GM21515 (cell line): ENCODE measurements at regions not wholly inside any gene's neighbourhood (a gene's known extent, or its start where the extent isn't known, plus 50 kb on each side); places are given as distances from the start of the nearest gene placed in this dataset.
"Not testable (repeated sequence)": the region's sequence is repeated elsewhere in the genome, so short reads cannot be mapped to it uniquely, and the experiment has no call there.

Source experiments
- ATAC-seq: cut with Tn5 transposase; IDR thresholded peaks from one replicate; pipeline ENCODE4 v1.9.1; 2021; ENCODE audit not compliant: unreplicated experiment

DNA sequence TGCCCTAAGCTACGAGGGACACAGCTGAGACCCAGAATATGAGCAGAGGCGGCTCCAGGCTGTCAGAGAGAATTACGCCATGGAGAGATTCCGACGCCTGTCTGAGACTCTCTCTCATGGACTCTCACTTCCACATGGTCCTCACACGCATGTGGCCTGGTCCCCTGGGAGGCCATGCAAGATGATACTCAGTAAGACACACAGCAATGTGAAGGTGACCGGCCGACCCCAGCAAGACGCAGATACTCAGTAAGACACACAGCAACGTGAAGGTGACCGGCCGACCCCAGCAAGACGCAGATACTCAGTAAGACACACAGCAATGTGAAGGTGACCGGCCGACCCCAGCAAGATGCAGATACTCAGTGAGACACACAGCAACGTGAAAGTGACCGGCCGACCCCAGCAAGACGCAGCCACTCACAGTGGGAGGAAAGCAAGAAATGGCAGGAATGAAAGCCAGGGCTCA is 400.8 kb upstream of the MYT1L start:
- ATAC-seq: no peak

DNA sequence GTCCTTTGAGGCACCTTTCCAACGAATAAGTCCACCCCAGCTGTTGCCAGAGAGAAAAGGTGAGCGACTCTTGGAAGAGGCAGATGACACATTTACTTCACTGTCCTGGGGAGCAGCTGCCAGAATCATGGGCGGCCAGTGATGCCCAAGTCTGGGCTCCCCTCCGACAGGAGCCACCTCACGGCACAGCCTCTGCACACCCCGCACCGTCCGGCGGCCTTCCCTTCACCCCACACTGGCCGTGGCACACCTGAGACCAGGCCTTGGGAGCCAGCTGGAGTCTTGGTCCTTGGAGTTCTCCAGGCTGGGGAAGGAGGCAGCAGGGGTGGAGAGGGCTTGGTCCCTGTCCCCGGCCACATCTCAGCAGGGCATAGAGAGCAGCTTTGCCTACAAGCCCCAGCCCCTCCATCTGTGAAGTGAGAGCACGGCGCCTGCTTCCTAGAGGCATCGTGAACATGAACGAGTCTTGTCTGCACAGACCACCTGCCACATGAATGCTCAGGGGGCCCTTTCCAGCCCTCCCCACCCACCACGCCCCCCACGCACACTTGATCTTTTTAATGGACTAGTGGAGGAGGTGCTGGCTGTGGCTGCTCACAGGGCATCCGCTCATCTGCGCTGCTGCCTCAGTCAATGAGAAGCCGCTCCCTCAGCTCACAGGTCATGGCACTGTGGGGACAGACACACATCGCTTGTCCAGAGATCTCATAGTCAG is 400.2 kb upstream of the MYT1L start:
- no peak for ATAC-seq

DNA sequence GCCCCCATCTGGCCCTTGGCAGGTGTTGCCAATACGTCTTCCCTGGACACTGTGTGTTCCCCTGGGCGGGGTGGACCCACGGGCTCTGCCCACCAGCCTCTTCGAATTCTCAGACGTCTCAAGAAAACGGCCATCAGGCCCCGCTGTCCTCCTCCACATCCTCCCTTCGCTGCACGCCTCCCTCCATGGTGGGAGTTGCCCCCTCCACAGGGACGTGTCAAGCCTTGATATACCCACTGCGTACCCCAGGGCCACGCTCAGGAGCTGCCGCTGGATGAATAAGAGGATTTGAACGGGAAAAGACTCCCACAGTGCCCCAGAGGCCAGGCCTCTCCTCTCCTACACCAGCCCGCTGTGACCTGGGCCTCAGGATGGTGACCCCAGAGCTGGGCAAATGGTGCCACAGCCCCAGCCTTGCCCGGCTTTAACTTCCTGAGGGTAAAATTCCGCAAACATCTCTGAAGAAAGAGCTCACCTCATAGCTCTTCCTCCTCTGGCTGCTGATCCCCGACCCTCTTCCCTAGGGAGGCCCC is 399.3 kb upstream of the MYT1L start:
- no peak for ATAC-seq

GRCh38 chr2:2729246-2729645 is 398.2 kb upstream of the MYT1L start:
- no peak for ATAC-seq

GRCh38 chr2:2728635-2729034 is 397.6 kb upstream of the MYT1L start:
- no peak for ATAC-seq

DNA sequence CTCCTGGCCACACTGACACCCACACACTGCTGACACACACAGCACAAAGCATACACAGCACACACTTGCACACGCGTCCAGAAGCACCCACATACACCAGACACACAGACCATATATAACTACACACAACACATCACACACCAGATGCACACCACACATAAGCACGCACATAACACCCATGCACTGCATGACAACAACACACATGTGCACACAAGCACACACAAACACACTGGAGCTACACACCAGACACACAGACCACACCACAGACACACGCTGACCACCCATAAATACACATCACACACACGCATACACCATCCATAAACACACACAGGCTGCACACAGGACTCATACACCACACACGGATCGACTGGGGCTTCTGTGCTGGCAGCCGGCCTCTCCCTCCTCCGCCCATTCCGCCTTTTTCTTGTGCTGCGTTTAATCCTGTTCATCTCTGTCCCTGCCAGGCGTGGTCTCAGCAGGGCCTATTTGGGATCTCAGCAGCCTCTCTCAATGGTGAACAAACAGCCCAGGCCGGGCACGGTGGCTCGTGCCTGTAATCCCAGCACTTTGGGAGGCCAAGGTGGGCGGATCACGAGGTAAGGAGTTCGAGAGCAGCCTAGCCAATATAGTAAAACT is 396.9 kb upstream of the MYT1L start:
- ATAC-seq: no peak

- no peak for ATAC-seq
Observed at GRCh38 chr2:2726163-2726562, 395.1 kb upstream of the MYT1L start.

GRCh38 chr2:2723064-2723463 is 392.0 kb upstream of the MYT1L start:
- no peak for ATAC-seq

GRCh38 chr2:2721296-2721835 is 390.3 kb upstream of the MYT1L start:
- no peak for ATAC-seq

GRCh38 chr2:2720806-2721205 is 389.7 kb upstream of the MYT1L start:
- not testable (repeated sequence) for ATAC-seq

- no peak for ATAC-seq
Observed at GRCh38 chr2:2720351-2720750, 389.3 kb upstream of the MYT1L start.

DNA sequence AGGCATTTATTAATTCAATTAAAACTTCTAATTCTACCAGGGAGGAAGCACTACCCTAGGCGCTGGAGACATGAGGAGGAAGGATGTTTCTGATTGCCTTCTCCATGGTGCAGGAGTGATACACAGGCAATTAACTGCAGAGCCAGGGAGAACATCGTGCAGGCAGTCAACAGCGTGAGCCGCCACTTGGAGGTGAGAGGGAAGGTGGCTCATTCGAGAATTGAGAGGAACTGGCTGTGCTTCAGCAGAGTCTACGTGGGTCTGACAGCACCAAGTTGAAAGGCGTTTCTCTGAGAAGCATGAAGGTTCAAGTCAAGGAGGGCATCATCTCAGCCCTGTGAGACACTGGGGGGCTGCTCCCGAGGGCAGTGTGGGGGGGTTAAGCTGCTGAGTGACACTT is 388.7 kb upstream of the MYT1L start:
- ATAC-seq: no peak

- ATAC-seq: no peak
Observed at GRCh38 chr2:2719015-2719414, 387.9 kb upstream of the MYT1L start.

DNA sequence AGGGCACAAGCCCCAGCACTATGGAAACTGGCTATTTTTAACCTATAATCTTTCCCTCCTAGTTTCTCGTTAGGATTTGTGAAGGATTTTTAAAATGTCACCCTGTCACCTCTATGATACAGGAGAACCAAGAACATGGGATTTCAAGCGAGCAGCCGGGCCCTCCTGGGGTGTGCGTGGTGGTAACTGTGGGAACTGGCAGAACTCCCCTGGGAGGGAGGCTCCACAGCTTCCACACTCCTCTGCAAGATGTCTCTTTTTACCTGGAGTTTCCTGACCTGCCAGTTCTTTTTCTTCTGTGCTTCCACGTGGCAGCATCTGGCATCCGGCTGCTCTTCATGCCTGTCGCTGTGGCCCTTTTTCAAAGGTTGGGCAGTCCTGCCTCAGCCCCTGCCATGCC is 386.3 kb upstream of the MYT1L start:
- ATAC-seq: no peak

DNA sequence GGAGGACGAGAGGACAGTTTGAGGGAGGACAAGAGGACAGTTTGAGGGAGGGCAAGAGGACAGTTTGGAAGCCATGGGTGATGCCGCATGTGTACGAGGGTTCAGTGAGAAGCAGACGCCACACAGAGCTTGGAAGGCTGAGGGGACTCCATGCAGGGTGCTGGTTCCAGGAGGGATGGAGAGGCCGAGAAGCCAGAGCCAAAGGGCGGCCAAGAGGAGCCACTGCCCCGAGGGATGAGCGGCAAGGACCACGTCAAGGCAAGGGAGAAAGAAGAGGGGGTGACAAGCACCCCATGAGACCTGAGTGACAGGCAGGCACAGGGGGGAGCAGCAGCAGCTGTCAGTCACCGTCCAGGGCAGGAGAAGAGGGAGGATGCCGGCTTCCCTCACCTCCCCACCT is 385.7 kb upstream of the MYT1L start:
- ATAC-seq: no peak

- ATAC-seq: no peak
Observed at GRCh38 chr2:2715036-2715818, 384.2 kb upstream of the MYT1L start.

GRCh38 chr2:2714408-2714807 is 383.3 kb upstream of the MYT1L start:
- ATAC-seq: no peak

GRCh38 chr2:2709431-2709770 is 378.3 kb upstream of the MYT1L start:
- no peak for ATAC-seq

DNA sequence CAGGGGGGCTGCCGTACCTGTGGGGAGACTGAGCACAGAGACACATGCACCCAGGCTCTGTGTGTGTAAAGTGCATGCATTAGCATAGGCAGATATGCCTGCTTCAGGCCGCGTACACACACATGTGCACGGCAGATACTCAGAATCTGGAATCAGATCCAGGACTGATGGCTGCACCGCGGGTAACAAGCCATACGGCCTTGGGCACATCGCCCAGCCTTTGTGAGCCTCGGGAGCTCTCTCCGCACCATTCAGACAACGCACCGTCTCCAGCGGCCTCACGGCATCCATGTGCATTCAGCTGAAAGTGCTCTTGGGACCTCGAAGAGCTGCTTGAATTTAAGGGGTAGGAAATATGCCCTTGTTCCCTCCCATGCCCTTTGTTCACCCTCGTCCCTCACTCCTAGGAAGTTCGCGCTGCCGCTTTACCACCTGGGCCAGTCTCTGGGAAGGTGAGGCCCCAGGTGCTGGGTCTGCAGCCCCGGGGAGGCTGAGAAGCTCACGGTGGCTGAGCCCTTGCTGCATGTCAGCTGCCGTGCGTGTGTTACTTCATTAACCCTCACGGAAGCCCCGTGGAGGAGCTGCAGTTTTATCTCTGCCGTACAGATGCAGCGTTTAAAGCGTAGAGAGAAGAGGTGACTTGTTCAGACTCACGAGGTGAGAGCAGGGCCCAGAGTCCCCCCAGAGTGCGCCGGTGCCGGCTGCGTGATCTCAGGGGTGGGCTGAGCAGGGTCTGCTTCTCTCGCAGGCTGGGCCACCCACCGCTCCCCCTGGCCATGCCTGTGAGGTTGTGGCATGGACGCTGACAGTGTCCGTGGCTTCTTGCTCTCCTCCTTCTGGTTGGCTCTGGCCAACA is 377.7 kb upstream of the MYT1L start:
- no peak for ATAC-seq

- ATAC-seq: no peak
Observed at GRCh38 chr2:2707206-2707991, 376.3 kb upstream of the MYT1L start.
